ENCODE measurements at regions not wholly inside any gene's neighbourhood (a gene's known extent, or its start where the extent isn't known, plus 50 kb on each side); places are given as distances from the start of the nearest gene placed in this dataset.

- TF ChIP-seq CTCF (IDR thresholded peaks at IDR 0.05) (no peak), EP300 (IDR thresholded peaks at IDR 0.05) (no peak), POLR2AphosphoS5 (IDR thresholded peaks at IDR 0.05) (no peak)
These were observed 119.3 kb upstream of the ZSWIM2 start for GRCh38 chr2:186968277-186968676.

Measured in suprapubic skin (tissue), 4 donors.